ENCODE measurements at regions not wholly inside any gene's neighbourhood (a gene's known extent, or its start where the extent isn't known, plus 50 kb on each side); places are given as distances from the start of the nearest gene placed in this dataset.
"Not testable (repeated sequence)": the region's sequence is repeated elsewhere in the genome, so short reads cannot be mapped to it uniquely, and the experiment has no call there.

DNA sequence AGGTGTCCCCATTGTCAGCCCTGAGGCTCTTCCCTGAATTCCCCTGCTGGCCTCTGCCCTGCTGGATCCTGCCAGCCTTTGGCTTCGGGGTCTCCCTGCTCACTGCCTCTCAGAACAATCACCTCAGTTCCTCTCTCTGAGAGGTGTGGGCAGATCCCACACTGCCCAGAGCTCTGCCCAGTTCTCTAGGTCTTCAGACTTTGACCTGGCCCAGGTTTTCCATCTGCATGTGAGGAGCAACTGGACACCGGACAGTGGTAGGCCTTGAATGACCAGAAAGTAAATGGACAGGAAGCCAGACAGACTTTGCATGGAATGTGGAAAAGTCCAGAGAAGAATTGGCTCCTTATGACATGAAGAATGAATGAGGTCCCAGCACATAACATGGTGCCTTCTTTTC is 111.8 kb downstream of the FOXD4L6 start:
- H3K27me3 ChIP-seq; H3K4me3 ChIP-seq; H3K9me3 ChIP-seq; intact Hi-C loops (cut with DNase I); H3K27ac ChIP-seq; DNase-seq; H3K4me1 ChIP-seq: not testable (repeated sequence)
- ATAC-seq = peak in 1 of 8 donors; percentile 58
- 100% methylated on average over 1 of the region's 2 CpGs for WGBS, 2 donors
- peaks cover 0 to 55% (median 17%) of the 10 kb centered on the region in 9 donors for H3K36me3 ChIP-seq

DNA sequence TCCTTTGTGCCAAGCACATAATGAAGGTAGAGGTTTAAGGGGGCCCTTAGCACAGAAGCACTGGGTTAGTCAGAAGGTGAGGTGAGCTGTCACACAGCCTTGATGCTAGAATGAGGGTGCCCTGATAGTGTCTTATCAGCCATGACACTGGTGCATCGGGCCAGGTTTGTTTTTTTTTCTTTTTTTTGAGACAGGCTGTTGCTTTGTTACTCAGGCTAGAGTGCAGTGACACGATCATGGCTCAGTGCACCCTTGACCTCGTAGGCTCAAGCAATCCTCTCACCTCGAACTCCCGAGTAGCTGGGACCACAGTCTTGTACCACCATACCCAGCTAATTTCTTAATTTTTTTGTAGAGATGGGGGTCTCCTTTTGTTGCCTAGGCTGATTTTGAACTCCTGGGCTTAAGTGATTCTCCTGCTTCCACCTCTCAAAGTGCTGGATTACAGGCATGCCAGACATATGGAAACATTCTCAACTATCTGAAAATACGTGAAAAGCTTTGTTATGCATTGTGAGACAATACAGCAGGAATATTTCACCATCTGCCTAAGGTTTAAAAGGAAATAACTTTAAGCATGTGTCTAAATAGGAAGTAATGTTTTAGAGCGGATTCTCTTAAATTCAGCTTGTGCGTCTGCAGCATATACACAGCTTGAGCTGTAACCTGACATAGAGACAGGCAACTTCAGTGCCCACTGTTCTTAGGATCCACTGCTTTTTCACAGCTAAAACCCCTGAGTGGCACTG is 128.4 kb downstream of the FOXD4L6 start:
- H3K27ac ChIP-seq; DNase-seq; intact Hi-C loops (cut with DNase I); H3K4me3 ChIP-seq; ATAC-seq; H3K9me3 ChIP-seq; H3K27me3 ChIP-seq: not testable (repeated sequence)
- peaks cover 0 to 27% (median 2%) of the 10 kb centered on the region in 9 donors for H3K36me3 ChIP-seq
- peaks cover 0 to 25% (median 11%) of the 10 kb centered on the region in 9 donors for H3K4me1 ChIP-seq
- 55 to 57% methylated on average over 8 of the region's 8 CpGs for WGBS, 2 donors

DNA sequence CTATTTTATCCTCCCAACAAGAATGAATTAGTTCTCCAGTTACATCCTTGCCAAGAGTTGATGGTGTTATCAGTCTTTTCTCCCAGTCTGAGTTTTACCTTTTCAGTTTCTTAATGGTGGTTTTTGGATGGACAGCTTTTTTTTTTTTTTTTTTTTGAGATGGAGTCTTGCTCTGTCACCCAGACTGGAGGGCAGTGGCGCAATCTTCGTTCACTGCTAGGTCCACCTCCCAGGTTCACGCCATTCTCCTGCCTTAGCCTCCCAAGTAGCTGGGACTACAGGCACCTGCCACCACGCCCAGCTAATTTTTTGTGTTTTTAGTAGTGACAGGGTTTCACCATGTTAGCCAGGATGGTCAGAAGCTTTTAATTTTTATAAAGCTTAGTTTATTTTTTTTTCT is 133.0 kb downstream of the FOXD4L6 start:
- intact Hi-C loops (cut with DNase I) = not testable (repeated sequence)
- WGBS, 2 donors = 85 to 86% methylated on average over 4 of the region's 4 CpGs
- H3K4me1 ChIP-seq = peaks cover 0 to 56% (median 41%) of the 10 kb centered on the region in 9 donors

DNA sequence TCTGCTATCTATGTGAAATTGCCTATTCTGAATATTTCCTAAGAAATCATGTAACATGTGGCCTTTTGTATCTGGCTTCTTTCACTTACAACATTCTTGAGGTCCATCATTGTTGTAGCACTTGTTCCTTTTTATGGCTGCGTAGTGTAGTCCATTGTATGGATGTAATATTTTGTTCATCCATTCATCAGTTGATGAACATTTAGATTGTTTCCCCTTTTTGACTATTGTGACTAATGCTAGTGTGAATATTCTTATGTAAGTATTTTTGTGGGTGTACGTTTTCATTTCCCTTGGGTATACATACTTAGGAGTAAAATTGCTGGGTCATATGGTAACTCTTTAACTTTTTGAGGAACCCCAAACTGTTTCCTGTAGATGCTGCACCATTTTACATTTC is 134.6 kb downstream of the FOXD4L6 start:
- H3K9me3 ChIP-seq; ATAC-seq; H3K27ac ChIP-seq; intact Hi-C loops (cut with DNase I); H3K27me3 ChIP-seq; DNase-seq: not testable (repeated sequence)
- peak overlapping the region in 1 of 10 donors; percentile 66 for H3K4me3 ChIP-seq
- peaks cover 0 to 22% (median 6%) of the 10 kb centered on the region in 9 donors for H3K36me3 ChIP-seq
- peaks cover 0 to 55% (median 38%) of the 10 kb centered on the region in 9 donors for H3K4me1 ChIP-seq
- 66 to 68% methylated on average over 2 of the region's 2 CpGs for WGBS, 2 donors

More for the DNA sequence above, 133.0 kb downstream of the FOXD4L6 start:
- not testable (repeated sequence) for ATAC-seq, H3K27me3 ChIP-seq, H3K4me3 ChIP-seq, H3K27ac ChIP-seq, H3K9me3 ChIP-seq, DNase-seq
- H3K36me3 ChIP-seq = peaks cover 0 to 23% (median 6%) of the 10 kb centered on the region in 9 donors

DNA sequence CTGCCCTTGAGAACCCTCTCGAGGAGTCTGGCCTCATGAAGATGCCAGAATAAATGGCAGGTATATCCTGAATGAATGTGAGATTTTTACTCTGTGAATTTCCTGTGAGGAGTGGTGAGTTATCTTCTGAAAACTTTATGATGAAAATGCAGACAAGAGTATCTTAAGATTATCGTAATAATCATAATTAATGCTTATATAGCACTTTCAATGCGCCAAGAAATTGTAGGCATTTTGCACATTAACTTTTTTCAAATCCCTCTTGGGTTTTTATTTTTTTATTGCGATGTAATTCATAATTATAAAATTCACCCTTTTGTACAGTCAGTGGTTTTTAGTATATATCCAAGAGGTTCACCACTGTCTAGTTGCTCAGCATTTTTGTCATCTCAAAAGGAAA is 135.1 kb downstream of the FOXD4L6 start:
- ATAC-seq; DNase-seq; intact Hi-C loops (cut with DNase I); H3K9me3 ChIP-seq; H3K27me3 ChIP-seq: not testable (repeated sequence)
- Histone ChIP-seq H3K4me3 (peak overlapping the region in 6 of 10 donors; percentile 66 to 88 (median 69)), H3K27ac (peak overlapping the region in 1 of 10 donors; percentile 94), H3K36me3 (peaks cover 0 to 23% (median 6%) of the 10 kb centered on the region in 9 donors), H3K4me1 (peaks cover 0 to 55% (median 38%) of the 10 kb centered on the region in 9 donors)
- 95 to 96% methylated on average over 3 of the region's 4 CpGs for WGBS, 2 donors

DNA sequence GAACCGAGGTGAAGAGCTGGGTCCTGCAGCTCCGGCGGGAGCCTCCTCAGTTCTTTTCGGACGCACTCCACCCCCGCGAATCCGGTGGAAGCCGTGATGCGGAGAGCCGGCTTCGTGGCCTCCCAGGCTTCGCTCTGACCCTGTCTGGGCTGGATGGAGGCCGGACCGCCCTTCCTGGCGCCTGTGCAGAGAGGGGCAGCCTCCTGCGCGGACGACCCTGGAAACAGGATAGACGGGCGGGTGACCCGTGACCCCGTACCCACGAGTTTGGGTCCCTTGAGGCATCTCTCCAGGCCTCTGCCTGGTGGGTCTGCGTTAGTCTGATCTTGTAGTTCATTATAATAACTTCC is 136.0 kb downstream of the FOXD4L6 start:
- H3K9me3 ChIP-seq; H3K27me3 ChIP-seq; intact Hi-C loops (cut with DNase I): not testable (repeated sequence)
- WGBS, 2 donors = 12 to 15% methylated on average over 25 of the region's 25 CpGs
- peak in 7 of 8 donors; percentile 1 to 73 (median 50) for ATAC-seq
- peaks cover 0 to 46% (median 37%) of the 10 kb centered on the region in 9 donors for H3K4me1 ChIP-seq
- DNase-seq = peak; percentile 64 to 78
- peak overlapping the region; percentile 48 to 91 (median 70) for H3K4me3 ChIP-seq
- H3K27ac ChIP-seq = peak overlapping the region; percentile 82 to 96 (median 94)
- H3K36me3 ChIP-seq = peaks cover 0 to 20% (median 6%) of the 10 kb centered on the region in 9 donors

DNA sequence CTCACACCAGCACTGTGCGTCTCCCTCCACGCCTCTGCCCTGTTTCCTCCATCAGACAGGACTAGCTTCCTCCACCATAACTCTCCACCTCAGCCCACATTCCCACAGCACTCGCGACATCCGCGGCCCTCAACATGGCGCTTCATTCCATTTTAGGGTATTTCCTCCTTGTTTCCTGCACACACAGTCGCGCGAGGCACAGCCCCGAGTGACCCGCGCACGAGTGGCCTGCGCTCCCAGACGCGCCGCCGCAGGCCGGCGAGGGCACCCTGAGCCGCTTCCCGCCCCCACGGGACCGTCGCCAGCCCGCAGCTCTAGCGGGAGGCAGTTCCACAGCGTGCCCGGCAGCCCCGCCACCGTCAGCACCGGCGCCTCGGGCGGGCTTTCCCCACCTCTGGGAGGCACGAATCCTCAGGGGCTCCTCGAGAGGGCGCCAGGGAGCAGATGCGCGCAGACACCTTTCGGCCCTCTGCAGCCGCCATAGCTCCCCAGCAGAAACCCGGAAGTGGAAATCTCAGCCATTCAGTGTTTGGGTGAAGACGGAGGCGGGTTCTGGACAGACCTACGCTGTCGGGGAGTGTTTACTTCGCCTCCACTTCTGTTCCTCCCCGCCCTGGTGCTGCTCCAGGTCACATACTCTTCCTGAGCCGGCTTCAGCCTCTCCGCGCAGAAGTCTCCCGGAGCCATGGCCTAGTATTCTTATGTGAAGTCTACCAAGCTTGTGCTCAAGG is 136.6 kb downstream of the FOXD4L6 start:
- Histone ChIP-seq H3K4me1 (peaks cover 0 to 41% (median 32%) of the 10 kb centered on the region in 9 donors), H3K4me3 (peak overlapping the region; percentile 48 to 91 (median 70)), H3K27ac (peak overlapping the region; percentile 82 to 96 (median 94)), H3K36me3 (peaks cover 0 to 20% (median 4%) of the 10 kb centered on the region in 9 donors)
- TF ChIP-seq, protein P1, sequence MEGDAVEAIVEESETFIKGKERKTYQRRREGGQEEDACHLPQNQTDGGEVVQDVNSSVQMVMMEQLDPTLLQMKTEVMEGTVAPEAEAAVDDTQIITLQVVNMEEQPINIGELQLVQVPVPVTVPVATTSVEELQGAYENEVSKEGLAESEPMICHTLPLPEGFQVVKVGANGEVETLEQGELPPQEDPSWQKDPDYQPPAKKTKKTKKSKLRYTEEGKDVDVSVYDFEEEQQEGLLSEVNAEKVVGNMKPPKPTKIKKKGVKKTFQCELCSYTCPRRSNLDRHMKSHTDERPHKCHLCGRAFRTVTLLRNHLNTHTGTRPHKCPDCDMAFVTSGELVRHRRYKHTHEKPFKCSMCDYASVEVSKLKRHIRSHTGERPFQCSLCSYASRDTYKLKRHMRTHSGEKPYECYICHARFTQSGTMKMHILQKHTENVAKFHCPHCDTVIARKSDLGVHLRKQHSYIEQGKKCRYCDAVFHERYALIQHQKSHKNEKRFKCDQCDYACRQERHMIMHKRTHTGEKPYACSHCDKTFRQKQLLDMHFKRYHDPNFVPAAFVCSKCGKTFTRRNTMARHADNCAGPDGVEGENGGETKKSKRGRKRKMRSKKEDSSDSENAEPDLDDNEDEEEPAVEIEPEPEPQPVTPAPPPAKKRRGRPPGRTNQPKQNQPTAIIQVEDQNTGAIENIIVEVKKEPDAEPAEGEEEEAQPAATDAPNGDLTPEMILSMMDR (IDR thresholded peaks at IDR 0.05) = peak; percentile 89 to 100 (median 96)
- DNase-seq (peak; percentile 98), ATAC-seq (peak; percentile 100)
- intact Hi-C loops (cut with DNase I); H3K9me3 ChIP-seq; H3K27me3 ChIP-seq: not testable (repeated sequence)
- WGBS, 2 donors = 7 to 11% methylated on average over 54 of the region's 54 CpGs

DNA sequence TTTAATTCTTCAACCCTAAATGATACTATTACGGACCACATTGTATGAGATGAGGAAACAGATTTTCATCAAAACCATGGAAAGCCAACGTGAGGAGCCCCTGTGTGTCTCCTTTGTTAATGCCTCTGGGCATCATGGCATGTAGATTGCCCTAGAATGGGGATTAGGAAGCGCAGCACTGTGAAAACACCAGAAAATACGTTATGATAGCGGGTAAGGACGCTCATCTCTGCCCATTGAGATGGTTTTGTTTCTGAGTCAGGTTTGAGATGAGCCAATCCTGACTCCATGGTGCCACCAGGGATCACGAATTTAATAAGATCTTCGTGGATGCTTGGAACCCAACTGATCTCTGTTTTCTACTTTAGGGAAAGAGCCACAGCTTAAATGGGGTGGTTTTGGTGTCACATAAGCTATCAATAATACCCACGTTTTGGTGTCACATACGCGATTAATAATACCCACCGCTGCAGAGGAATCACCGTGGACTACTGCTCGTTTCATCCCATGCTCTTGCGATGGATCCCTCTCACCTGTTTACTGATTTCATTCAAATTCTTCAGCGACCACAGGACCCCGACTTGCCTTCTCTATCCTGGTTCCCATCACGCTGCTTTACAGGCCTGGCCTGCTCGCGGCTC is 137.3 kb downstream of the FOXD4L6 start:
- H3K36me3 ChIP-seq = peaks cover 0 to 20% (median 0%) of the 10 kb centered on the region in 9 donors
- WGBS, 2 donors = 56 to 61% methylated on average over 20 of the region's 20 CpGs
- H3K27me3 ChIP-seq; intact Hi-C loops (cut with DNase I); DNase-seq; H3K9me3 ChIP-seq; ATAC-seq: not testable (repeated sequence)
- H3K4me1 ChIP-seq = peaks cover 0 to 38% (median 30%) of the 10 kb centered on the region in 9 donors
- H3K4me3 ChIP-seq = peak overlapping the region; percentile 48 to 91 (median 70)
- H3K27ac ChIP-seq = peak overlapping the region; percentile 82 to 96 (median 94)

DNA sequence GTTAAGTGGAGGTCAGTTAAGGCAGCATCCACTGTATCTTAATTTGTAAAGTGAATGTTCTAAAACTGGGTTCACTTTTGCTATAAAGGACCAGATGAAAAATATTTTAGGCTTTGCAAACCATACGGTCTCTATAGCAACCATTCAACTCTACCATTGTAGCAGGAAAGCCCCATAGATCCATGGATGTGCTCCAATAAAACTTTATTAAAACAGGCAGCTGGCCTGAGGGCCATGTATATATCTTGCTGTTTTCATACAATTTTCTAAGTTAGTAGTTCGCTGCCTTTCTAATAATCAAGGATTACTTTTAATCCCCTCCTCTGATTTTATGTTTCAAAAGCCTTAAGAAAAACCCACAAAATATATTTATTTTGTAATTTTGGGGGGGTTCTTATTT is 142.1 kb downstream of the FOXD4L6 start:
- intact Hi-C loops (cut with DNase I) = not testable (repeated sequence)

More for the DNA sequence above, 142.1 kb downstream of the FOXD4L6 start:
- H3K4me1 ChIP-seq = peaks cover 0 to 11% (median 8%) of the 10 kb centered on the region in 9 donors
- not testable (repeated sequence) for H3K4me3 ChIP-seq, H3K36me3 ChIP-seq, DNase-seq, H3K27ac ChIP-seq, H3K27me3 ChIP-seq, ATAC-seq
- H3K9me3 ChIP-seq = peaks cover 0 to 21% (median 3%) of the 10 kb centered on the region in 11 donors
- WGBS, 2 donors = 67 to 72% methylated on average over 2 of the region's 2 CpGs
